WTC11 (cell line): ENCODE measurements at regions not wholly inside any gene's neighbourhood (a gene's known extent, or its start where the extent isn't known, plus 50 kb on each side); places are given as distances from the start of the nearest gene placed in this dataset.

Experiments
- ATAC-seq: fragments of 200-7000 bp; cut with Tn5 transposase; 2 replicates; pipeline ENCODE4 v1.10.0; 2021; ENCODE audit warnings: mild to moderate bottlenecking, moderate library complexity
- CTCF ChIA-PET: fragments of 300-600 bp; sonication (Branson Sonifier 250); formaldehyde crosslinking; loops from one replicate; lab custom pipeline; 2021; ENCODE audit warnings: antibody characterized with exemption; lab: Charles Lee
- POLR2A ChIA-PET: fragments of 350-600 bp; sonication (Branson Sonifier 250); formaldehyde crosslinking; loops from one replicate; lab custom pipeline; 2021; ENCODE audit warnings: antibody characterized with exemption; lab: Charles Lee
- DNase-seq: peaks from one replicate; pipeline ENCODE4 v3.0.0; 2021; ENCODE audit warnings: low spot score
- H3K27ac Mint-ChIP-seq: 2 replicates; pipeline ENCODE4 v1.8.0; 2021; ENCODE audit warnings: mixed read lengths
- H3K27me3 Mint-ChIP-seq: 2 replicates; pipeline ENCODE4 v1.8.0; 2021; ENCODE audit warnings: low read depth, mild to moderate bottlenecking, moderate library complexity, mixed read lengths
- H3K36me3 Mint-ChIP-seq: 2 replicates; pipeline ENCODE4 v1.8.0; 2021; ENCODE audit warnings: mixed read lengths
- H3K4me1 Mint-ChIP-seq: 2 replicates; pipeline ENCODE4 v1.8.0; 2022; ENCODE audit warnings: mixed read lengths
- H3K4me3 Mint-ChIP-seq: 2 replicates; pipeline ENCODE4 v1.8.0; 2021; ENCODE audit warnings: mild to moderate bottlenecking, moderate library complexity, mixed read lengths
- H3K9me3 Mint-ChIP-seq: 2 replicates; pipeline ENCODE4 v1.8.0; 2021; ENCODE audit warnings: mixed read lengths
- ETV6 ChIP-seq: sonication (generic); formaldehyde crosslinking; IDR thresholded peaks from 2 replicates; pipeline ENCODE4 v1.8.1; 2022; ENCODE audit warnings: mild to moderate bottlenecking, missing genetic modification reagents
- FOXJ3 ChIP-seq: sonication (generic); formaldehyde crosslinking; IDR thresholded peaks from 2 replicates; pipeline ENCODE4 v1.9.0; 2021; ENCODE audit warnings: missing genetic modification reagents, mild to moderate bottlenecking, borderline replicate concordance
- FOXP1 ChIP-seq: sonication (generic); formaldehyde crosslinking; IDR thresholded peaks from 2 replicates; pipeline ENCODE4 v1.8.0; 2022; ENCODE audit warnings: missing genetic modification reagents, mild to moderate bottlenecking, moderate library complexity, borderline replicate concordance
- GABPB1 ChIP-seq: sonication (generic); formaldehyde crosslinking; IDR thresholded peaks from 2 replicates; pipeline ENCODE4 v1.8.1; 2023; ENCODE audit warnings: mild to moderate bottlenecking, missing genetic modification reagents
- GRHL2 ChIP-seq: fragments of 250-450 bp; sonication (Bioruptor Pico); IDR thresholded peaks from 2 replicates; pipeline ENCODE4 v1.8.0; 2022; ENCODE audit warnings: mild to moderate bottlenecking, moderate library complexity; ENCODE audit not compliant: insufficient replicate concordance, severe bottlenecking
- JUN ChIP-seq: sonication (generic); formaldehyde crosslinking; IDR thresholded peaks from 2 replicates; pipeline ENCODE4 v1.8.0; 2023; ENCODE audit warnings: mild to moderate bottlenecking, missing genetic modification reagents
- KAT7 ChIP-seq: sonication (generic); formaldehyde crosslinking; IDR thresholded peaks from 2 replicates; pipeline ENCODE4 v1.8.1; 2023; ENCODE audit warnings: missing genetic modification reagents, mild to moderate bottlenecking, borderline replicate concordance
- NFYB ChIP-seq: sonication (generic); formaldehyde crosslinking; conservative IDR thresholded peaks from 2 replicates; pipeline ENCODE4 v1.8.0; 2022; ENCODE audit warnings: low read depth, missing genetic modification reagents
- NR3C1 ChIP-seq: sonication (generic); formaldehyde crosslinking; conservative IDR thresholded peaks from 2 replicates; pipeline ENCODE4 v1.8.1; 2023; ENCODE audit warnings: low read depth, mild to moderate bottlenecking, missing genetic modification reagents
- RELA ChIP-seq: sonication (generic); formaldehyde crosslinking; IDR thresholded peaks from 2 replicates; pipeline ENCODE4 v1.8.1; 2022; ENCODE audit warnings: missing genetic modification reagents, mild to moderate bottlenecking, borderline replicate concordance
- SMAD3 ChIP-seq: sonication (generic); formaldehyde crosslinking; IDR thresholded peaks from 2 replicates; pipeline ENCODE4 v1.8.0; 2022; ENCODE audit warnings: missing genetic modification reagents, mild to moderate bottlenecking, borderline replicate concordance
- SOX15 ChIP-seq: fragments of 250-450 bp; sonication (Bioruptor Pico); IDR thresholded peaks from 2 replicates; pipeline ENCODE4 v1.9.0; 2021; ENCODE audit warnings: mild to moderate bottlenecking
- TEAD4 ChIP-seq: sonication (generic); formaldehyde crosslinking; IDR thresholded peaks from 2 replicates; pipeline ENCODE4 v1.8.0; 2022; ENCODE audit warnings: mild to moderate bottlenecking, missing genetic modification reagents
- ZBTB21 ChIP-seq: sonication (generic); formaldehyde crosslinking; IDR thresholded peaks from 2 replicates; pipeline ENCODE4 v1.8.1; 2023; ENCODE audit warnings: mild to moderate bottlenecking, missing genetic modification reagents, borderline replicate concordance
- ZNF396 ChIP-seq: fragments of 250-450 bp; sonication (Bioruptor Pico); IDR thresholded peaks from 2 replicates; pipeline ENCODE4 v1.8.0; 2021; ENCODE audit warnings: mild to moderate bottlenecking, moderate library complexity, borderline replicate concordance
- ZNF423 ChIP-seq: fragments of 250-450 bp; sonication (Bioruptor Pico); IDR thresholded peaks from 2 replicates; pipeline ENCODE4 v2.1.2; 2022; ENCODE audit warnings: mild to moderate bottlenecking, moderate library complexity
- TF ChIP-seq, protein P1 (sequence below): fragments of 250-450 bp; sonication (Bioruptor Pico); IDR thresholded peaks from 2 replicates; pipeline ENCODE4 v1.8.0; 2021; ENCODE audit warnings: mild to moderate bottlenecking
- TF ChIP-seq, protein P2 (sequence below): sonication (generic); formaldehyde crosslinking; conservative IDR thresholded peaks from 2 replicates; pipeline ENCODE4 v1.8.1; 2022; ENCODE audit warnings: mild to moderate bottlenecking, missing genetic modification reagents
- TF ChIP-seq, protein P3 (sequence below): sonication (generic); formaldehyde crosslinking; IDR thresholded peaks from 2 replicates; pipeline ENCODE4 v1.8.1; 2022; ENCODE audit warnings: missing genetic modification reagents, borderline replicate concordance
- TF ChIP-seq, protein P4 (sequence below): fragments of 250-450 bp; sonication (Bioruptor Pico); conservative IDR thresholded peaks from 2 replicates; pipeline ENCODE4 v1.9.0; 2021; ENCODE audit warnings: mild to moderate bottlenecking

DNA sequence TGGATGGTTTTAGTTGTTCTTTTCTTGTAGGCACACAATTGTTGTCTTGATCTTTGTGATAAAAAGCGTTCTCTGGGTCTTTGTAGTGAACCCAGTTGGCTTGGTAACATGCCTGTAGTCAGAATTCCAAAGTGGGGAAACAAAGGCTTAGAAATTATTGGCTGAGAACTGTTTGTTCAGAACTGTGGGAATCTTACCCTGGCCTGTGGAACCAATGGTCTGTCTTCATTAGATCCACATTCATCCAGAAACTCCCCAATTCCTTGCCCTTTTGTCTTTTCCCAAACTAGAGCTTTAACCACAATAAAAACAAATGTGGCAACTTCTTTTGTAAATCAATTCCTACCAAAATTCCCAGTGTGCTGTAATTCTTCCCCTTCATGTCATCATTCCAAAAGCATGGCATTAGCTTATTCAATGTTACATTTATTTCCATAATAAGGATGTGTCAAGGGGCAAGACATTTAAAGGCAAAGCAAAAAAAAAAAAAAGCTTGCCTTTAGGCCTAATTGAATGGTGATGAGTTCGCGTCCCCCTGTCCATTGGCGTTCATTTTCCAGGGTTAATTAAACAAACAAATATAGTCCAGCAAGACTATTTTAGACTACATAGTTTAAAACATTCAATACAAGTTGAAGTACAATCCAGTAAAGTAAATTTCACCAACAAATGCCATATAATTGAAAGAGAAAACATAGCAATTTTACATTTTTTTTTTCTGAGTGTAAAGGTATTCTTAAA is 249.8 kb upstream of the ZNF608 start:
- no peaks in the 10 kb centered on the region; the same call in 1 of the 2 replicates for H3K9me3 Mint-ChIP-seq
- H3K4me3 Mint-ChIP-seq = no peak overlapping the region
- no peak for TF ChIP-seq RELA (CRISPR knock-in tag)
- TF ChIP-seq, protein P1, sequence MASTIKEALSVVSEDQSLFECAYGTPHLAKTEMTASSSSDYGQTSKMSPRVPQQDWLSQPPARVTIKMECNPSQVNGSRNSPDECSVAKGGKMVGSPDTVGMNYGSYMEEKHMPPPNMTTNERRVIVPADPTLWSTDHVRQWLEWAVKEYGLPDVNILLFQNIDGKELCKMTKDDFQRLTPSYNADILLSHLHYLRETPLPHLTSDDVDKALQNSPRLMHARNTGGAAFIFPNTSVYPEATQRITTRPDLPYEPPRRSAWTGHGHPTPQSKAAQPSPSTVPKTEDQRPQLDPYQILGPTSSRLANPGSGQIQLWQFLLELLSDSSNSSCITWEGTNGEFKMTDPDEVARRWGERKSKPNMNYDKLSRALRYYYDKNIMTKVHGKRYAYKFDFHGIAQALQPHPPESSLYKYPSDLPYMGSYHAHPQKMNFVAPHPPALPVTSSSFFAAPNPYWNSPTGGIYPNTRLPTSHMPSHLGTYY (CRISPR knock-in tag) = no peak
- TF ChIP-seq ZBTB21 (CRISPR knock-in tag) = no peak
- no peaks in the 10 kb centered on the region; the same call in 1 of the 2 replicates for H3K27me3 Mint-ChIP-seq
- H3K4me1 Mint-ChIP-seq = peaks cover 52% of the 10 kb centered on the region
- CTCF ChIA-PET = interaction anchor here (0.7 kb wide), 1 partner anchor 109 kb away, joined by 5 read pairs; no protein-coding TSS in a partner anchor
- DNase-seq (no peak), ATAC-seq (peak; percentile 32; the same call in 1 of the 2 replicates)
- peak overlapping the region; percentile 55 for H3K27ac Mint-ChIP-seq
- H3K36me3 Mint-ChIP-seq = no peaks in the 10 kb centered on the region
- POLR2A ChIA-PET = no interaction called here

DNA sequence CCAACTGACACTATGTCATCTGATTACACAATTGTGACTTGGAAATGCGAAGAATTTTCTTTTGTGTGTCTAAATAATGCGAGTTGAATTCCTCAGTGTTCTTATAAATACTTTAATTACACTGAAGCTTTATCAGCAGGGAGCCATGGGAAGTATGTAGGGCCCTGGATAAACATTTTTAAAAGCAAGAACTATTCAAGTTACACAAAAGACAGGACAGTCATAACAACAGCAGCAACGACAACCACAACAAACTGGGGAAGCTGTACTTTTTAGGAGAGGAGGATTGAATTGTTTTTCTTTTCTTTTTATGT is 250.3 kb upstream of the ZNF608 start:
- ChIA-PET POLR2A (no interaction called here), CTCF (no interaction called here)
- Mint-ChIP-seq H3K36me3 (no peaks in the 10 kb centered on the region), H3K4me1 (peaks cover 57% of the 10 kb centered on the region)
- no peak for TF ChIP-seq GRHL2 (CRISPR knock-in tag)
- no peak for TF ChIP-seq FOXJ3 (CRISPR knock-in tag)
- TF ChIP-seq ZNF423 (CRISPR knock-in tag) = no peak
- no peak for TF ChIP-seq KAT7 (CRISPR knock-in tag)
- TF ChIP-seq, all 79 proteins: peak for 0
- ATAC-seq (peak; percentile 60), DNase-seq (no peak)
- no peaks in the 10 kb centered on the region; the same call in 1 of the 2 replicates for H3K27me3 Mint-ChIP-seq
- H3K9me3 Mint-ChIP-seq = no peaks in the 10 kb centered on the region; the same call in 1 of the 2 replicates
- peak overlapping the region; percentile 55 for H3K27ac Mint-ChIP-seq
- no peak overlapping the region for H3K4me3 Mint-ChIP-seq

DNA sequence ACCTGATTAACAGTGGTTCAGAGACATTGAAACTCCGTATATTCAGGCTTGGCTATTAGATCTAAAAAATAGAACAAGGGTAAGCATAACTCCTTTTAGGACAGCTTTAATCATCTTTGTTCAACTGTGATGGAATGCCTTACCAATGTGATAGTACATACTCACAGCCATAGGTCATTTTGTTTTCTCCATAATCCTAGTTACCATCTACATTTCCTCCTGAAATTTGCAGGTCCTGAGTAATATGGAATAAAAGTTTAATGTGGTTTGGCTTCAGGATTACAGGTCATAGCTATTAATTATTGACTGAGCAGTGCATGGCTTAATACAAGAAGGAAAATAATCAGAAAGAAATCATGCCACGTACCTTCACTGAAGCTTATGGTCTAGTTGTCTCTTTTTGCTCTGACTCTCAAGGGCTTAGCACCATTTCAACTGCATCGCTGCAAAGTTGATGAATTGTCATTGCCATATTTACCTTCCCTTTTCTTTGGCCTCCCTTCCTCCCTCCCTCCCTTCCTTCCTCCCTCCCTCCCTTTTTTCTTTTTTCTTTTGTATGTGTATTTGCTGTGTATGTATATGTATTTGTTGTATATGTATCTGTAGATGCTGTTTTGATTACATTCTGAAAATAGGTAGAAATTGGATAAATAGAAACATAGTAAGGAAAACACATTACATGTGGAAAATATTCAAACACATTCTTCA is 250.9 kb upstream of the ZNF608 start:
- no peaks in the 10 kb centered on the region; the same call in 1 of the 2 replicates for H3K9me3 Mint-ChIP-seq
- TF ChIP-seq JUN (no peak), ETV6 (no peak), FOXP1 (CRISPR knock-in tag) (no peak), FOXJ3 (CRISPR knock-in tag) (no peak), GABPB1 (no peak), ZNF396 (CRISPR knock-in tag) (no peak), SMAD3 (CRISPR knock-in tag) (no peak), SOX15 (CRISPR knock-in tag) (no peak), NR3C1 (no peak), NFYB (CRISPR knock-in tag) (no peak), TEAD4 (no peak)
- TF ChIP-seq, protein P2, sequence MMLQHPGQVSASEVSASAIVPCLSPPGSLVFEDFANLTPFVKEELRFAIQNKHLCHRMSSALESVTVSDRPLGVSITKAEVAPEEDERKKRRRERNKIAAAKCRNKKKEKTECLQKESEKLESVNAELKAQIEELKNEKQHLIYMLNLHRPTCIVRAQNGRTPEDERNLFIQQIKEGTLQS (CRISPR knock-in tag) = no peak
- TF ChIP-seq, protein P3, sequence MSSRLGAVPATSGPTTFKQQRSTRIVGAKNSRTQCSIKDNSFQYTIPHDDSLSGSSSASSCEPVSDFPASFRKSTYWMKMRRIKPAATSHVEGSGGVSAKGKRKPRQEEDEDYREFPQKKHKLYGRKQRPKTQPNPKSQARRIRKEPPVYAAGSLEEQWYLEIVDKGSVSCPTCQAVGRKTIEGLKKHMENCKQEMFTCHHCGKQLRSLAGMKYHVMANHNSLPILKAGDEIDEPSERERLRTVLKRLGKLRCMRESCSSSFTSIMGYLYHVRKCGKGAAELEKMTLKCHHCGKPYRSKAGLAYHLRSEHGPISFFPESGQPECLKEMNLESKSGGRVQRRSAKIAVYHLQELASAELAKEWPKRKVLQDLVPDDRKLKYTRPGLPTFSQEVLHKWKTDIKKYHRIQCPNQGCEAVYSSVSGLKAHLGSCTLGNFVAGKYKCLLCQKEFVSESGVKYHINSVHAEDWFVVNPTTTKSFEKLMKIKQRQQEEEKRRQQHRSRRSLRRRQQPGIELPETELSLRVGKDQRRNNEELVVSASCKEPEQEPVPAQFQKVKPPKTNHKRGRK (CRISPR knock-in tag) = no peak
- TF ChIP-seq, protein P4, sequence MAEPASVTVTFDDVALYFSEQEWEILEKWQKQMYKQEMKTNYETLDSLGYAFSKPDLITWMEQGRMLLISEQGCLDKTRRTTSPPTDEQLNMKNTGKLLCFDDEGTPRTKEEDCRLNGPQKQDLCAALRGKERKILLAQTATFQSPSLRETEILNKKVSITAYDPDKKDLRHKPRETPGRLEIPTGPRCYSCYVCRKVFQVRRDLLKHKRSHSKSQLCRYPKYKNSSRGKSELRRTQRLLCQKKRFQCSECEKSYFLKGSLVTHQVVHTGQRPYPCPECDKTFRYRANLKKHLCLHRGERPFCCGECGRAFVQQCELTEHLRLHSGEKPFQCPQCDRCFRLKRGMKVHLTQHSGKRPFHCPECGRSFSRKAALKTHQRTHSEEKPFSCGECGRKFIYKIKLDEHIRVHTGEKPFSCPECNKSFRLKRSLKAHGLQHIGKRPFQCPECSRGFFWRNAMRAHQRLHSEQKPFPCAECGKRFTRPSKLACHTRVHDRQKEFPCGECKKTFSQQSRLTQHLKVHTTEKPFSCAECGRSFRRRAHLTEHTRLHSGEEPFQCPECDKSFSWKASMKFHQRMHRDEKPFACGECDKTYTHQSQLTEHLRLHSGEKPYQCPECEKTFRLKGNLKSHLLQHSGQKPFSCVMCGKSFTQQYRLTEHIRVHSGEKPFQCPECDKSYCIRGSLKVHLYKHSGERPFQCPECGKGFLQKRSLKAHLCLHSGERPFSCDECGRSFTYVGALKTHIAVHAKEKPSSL = no peak
- CTCF ChIA-PET = no interaction called here
- H3K27ac Mint-ChIP-seq = peak overlapping the region; percentile 72
- peaks cover 63% of the 10 kb centered on the region for H3K4me1 Mint-ChIP-seq
- no peaks in the 10 kb centered on the region; the same call in 1 of the 2 replicates for H3K27me3 Mint-ChIP-seq
- no peak overlapping the region for H3K4me3 Mint-ChIP-seq
- DNase-seq = no peak
- no peak for ATAC-seq
- POLR2A ChIA-PET = no interaction called here
- H3K36me3 Mint-ChIP-seq = no peaks in the 10 kb centered on the region
